ENCODE measurements at regions not wholly inside any gene's neighbourhood (a gene's known extent, or its start where the extent isn't known, plus 50 kb on each side); places are given as distances from the start of the nearest gene placed in this dataset.

GRCh38 chr2:147589127-147589526, 255.7 kb upstream of the ACVR2A start:
- no peak overlapping the region for H3K27ac ChIP-seq (ENCODE audit: low read depth, low read length)
- WGBS, 3 donors = 59 to 74% (median 63%) methylated on average over 1 of the region's 1 CpG

GRCh38 chr2:147588191-147588590, 256.6 kb upstream of the ACVR2A start:
- no peak overlapping the region for H3K27ac ChIP-seq (ENCODE audit: low read depth, low read length)

GRCh38 chr2:147578529-147578928, 266.3 kb upstream of the ACVR2A start:
- no peak overlapping the region for H3K27ac ChIP-seq (ENCODE audit: low read depth, low read length)
- WGBS, 3 donors = 88 to 97% (median 90%) methylated on average over 3 of the region's 3 CpGs

More at GRCh38 chr2:147588191-147588590, 256.6 kb upstream of the ACVR2A start:
- WGBS, 3 donors = 83 to 87% (median 83%) methylated on average over 2 of the region's 2 CpGs

- no peak overlapping the region for H3K27ac ChIP-seq (ENCODE audit: low read depth, low read length)
- 82 to 100% (median 82%) methylated on average over 2 of the region's 2 CpGs for WGBS, 3 donors
Measured at GRCh38 chr2:147577998-147578380, 266.8 kb upstream of the ACVR2A start.

- no peak overlapping the region for H3K27ac ChIP-seq (ENCODE audit: low read depth, low read length)
- 65 to 78% (median 72%) methylated on average over 8 of the region's 8 CpGs for WGBS, 3 donors
Measured at GRCh38 chr2:147577323-147577997, 267.4 kb upstream of the ACVR2A start.

- 90 to 97% (median 92%) methylated on average over 3 of the region's 3 CpGs for WGBS, 3 donors
- no peak overlapping the region for H3K27ac ChIP-seq (ENCODE audit: low read depth, low read length)
Measured at GRCh38 chr2:147575106-147575505, 269.7 kb upstream of the ACVR2A start.

- WGBS, 3 donors = 89 to 96% (median 90%) methylated on average over 2 of the region's 2 CpGs
Measured at GRCh38 chr2:147572622-147573021, 272.2 kb upstream of the ACVR2A start.

GRCh38 chr2:147569426-147569825, 275.4 kb upstream of the ACVR2A start:
- H3K27ac ChIP-seq (ENCODE audit: low read depth, low read length) = no peak overlapping the region
- WGBS, 3 donors = 64 to 69% (median 66%) methylated on average over 3 of the region's 3 CpGs

More at GRCh38 chr2:147572622-147573021, 272.2 kb upstream of the ACVR2A start:
- no peak overlapping the region for H3K27ac ChIP-seq (ENCODE audit: low read depth, low read length)

GRCh38 chr2:147568109-147568508, 276.7 kb upstream of the ACVR2A start:
- H3K27ac ChIP-seq (ENCODE audit: low read depth, low read length) = no peak overlapping the region
- WGBS, 3 donors = 93 to 98% (median 97%) methylated on average over 3 of the region's 3 CpGs

GRCh38 chr2:147567136-147567535, 277.7 kb upstream of the ACVR2A start:
- WGBS, 3 donors = 56 to 75% (median 72%) methylated on average over 2 of the region's 2 CpGs
- no peak overlapping the region for H3K27ac ChIP-seq (ENCODE audit: low read depth, low read length)

GRCh38 chr2:147560810-147561535, 283.9 kb upstream of the ACVR2A start:
- 29 to 59% (median 34%) methylated on average over 5 of the region's 5 CpGs for WGBS, 3 donors
- no peak overlapping the region for H3K27ac ChIP-seq (ENCODE audit: low read depth, low read length)

- 75 to 96% (median 94%) methylated on average over 4 of the region's 4 CpGs for WGBS, 3 donors
- H3K27ac ChIP-seq (ENCODE audit: low read depth, low read length) = no peak overlapping the region
Measured at GRCh38 chr2:147559070-147559725, 285.6 kb upstream of the ACVR2A start.

- H3K27ac ChIP-seq (ENCODE audit: low read depth, low read length) = no peak overlapping the region
- 52 to 87% (median 61%) methylated on average over 3 of the region's 3 CpGs for WGBS, 3 donors
Measured at GRCh38 chr2:147558620-147559019, 286.2 kb upstream of the ACVR2A start.

GRCh38 chr2:147554521-147555107, 290.2 kb upstream of the ACVR2A start:
- H3K27ac ChIP-seq (ENCODE audit: low read depth, low read length) = no peak overlapping the region
- 44 to 73% (median 57%) methylated on average over 5 of the region's 5 CpGs for WGBS, 3 donors

GRCh38 chr2:147553775-147554271, 291.0 kb upstream of the ACVR2A start:
- 57 to 84% (median 62%) methylated on average over 6 of the region's 6 CpGs for WGBS, 3 donors
- no peak overlapping the region for H3K27ac ChIP-seq (ENCODE audit: low read depth, low read length)

- WGBS, 3 donors = 86 to 91% (median 88%) methylated on average over 5 of the region's 5 CpGs
- H3K27ac ChIP-seq (ENCODE audit: low read depth, low read length) = no peak overlapping the region
Measured at GRCh38 chr2:147550995-147551731, 293.7 kb upstream of the ACVR2A start.

- H3K27ac ChIP-seq (ENCODE audit: low read depth, low read length) = no peak overlapping the region
Measured at GRCh38 chr2:147549054-147549453, 295.8 kb upstream of the ACVR2A start.

GRCh38 chr2:147548451-147548850, 296.4 kb upstream of the ACVR2A start:
- 89 to 93% (median 92%) methylated on average over 1 of the region's 1 CpG for WGBS, 3 donors
- H3K27ac ChIP-seq (ENCODE audit: low read depth, low read length) = no peak overlapping the region

Measured in adipose tissue (tissue), 3 donors.